B cell (primary cell): ENCODE measurements at regions not wholly inside any gene's neighbourhood (a gene's known extent, or its start where the extent isn't known, plus 50 kb on each side); places are given as distances from the start of the nearest gene placed in this dataset.
A peak's percentile ranks its signal among the peaks of the same experiment; 100 is the strongest.

Source experiments
- ATAC-seq: fragments of 200-7000 bp; cut with Tn5 transposase; one replicate; pipeline ENCODE4 v1.10.0; 2021; ENCODE audit warnings: low read depth, mild to moderate bottlenecking, moderate number of reproducible peaks, moderate library complexity
- CTCF ChIA-PET: fragments of 350-600 bp; sonication (Branson Sonifier 250); formaldehyde crosslinking; loops from one replicate; lab custom pipeline; 2021; ENCODE audit warnings: antibody characterized with exemption, inconsistent platforms; lab: Charles Lee
- POLR2A ChIA-PET: fragments of 350-600 bp; sonication (Branson Sonifier 250); formaldehyde crosslinking; loops from one replicate; lab custom pipeline; 2021; ENCODE audit warnings: antibody characterized with exemption; lab: Charles Lee
- DNase-seq: peaks from one replicate; pipeline ENCODE4 v3.0.0; 2013
- H2AFZ ChIP-seq: 2 replicates; pipeline ENCODE4 v1.6.1; 2012; ENCODE audit warnings: mild to moderate bottlenecking, low read depth, low read length; ENCODE audit not compliant: insufficient read depth, poor library complexity, severe bottlenecking
- H3K27ac ChIP-seq, 2 donors: 1 replicate in 1 of 2; 2 replicates in 1 of 2; pipeline ENCODE4 v1.5.1; 2012 to 2013; ENCODE audit warnings: low read length in 2 of 2, mild to moderate bottlenecking in 2 of 2, moderate library complexity in 1 of 2
- H3K27me3 ChIP-seq, 4 experiments: fragments of 200-600 bp in 1 of 4; sonication (generic) in 1 of 4; replicated peaks in 1 of 4; 1 replicate in 2 of 4; 2 replicates in 2 of 4; pipeline versions ENCODE4 v1.6.1 to v1.7.0; 2013 to 2016; ENCODE audit warnings: low read length in 3 of 4, mild to moderate bottlenecking in 2 of 4, mixed read lengths in 1 of 4, moderate library complexity in 1 of 4; ENCODE audit not compliant: insufficient read depth in 4 of 4, control insufficient read depth in 3 of 4; ENCODE audit errors: control extremely low read depth in 1 of 4
- H3K36me3 ChIP-seq, 2 experiments: replicated peaks in 1 of 2; 1 replicate in 1 of 2; 2 replicates in 1 of 2; pipeline versions ENCODE4 v1.6.1 to v1.7.1; 2013; ENCODE audit warnings: low read length in 1 of 2; ENCODE audit not compliant: insufficient read depth in 2 of 2, control insufficient read depth in 1 of 2; ENCODE audit errors: control extremely low read depth in 1 of 2, extremely low read depth in 1 of 2
- H3K4me1 ChIP-seq, 2 donors: fragments of 200-600 bp in 1 of 2; sonication (generic) in 1 of 2; 1 replicate in 1 of 2; 2 replicates in 1 of 2; pipeline versions ENCODE4 v1.5.1 to v1.6.1; 2013 to 2017; ENCODE audit warnings: low read length in 2 of 2; ENCODE audit not compliant: control insufficient read depth in 2 of 2, insufficient read depth in 2 of 2
- H3K4me2 ChIP-seq: replicated peaks from 2 replicates; pipeline ENCODE3; 2012; ENCODE audit warnings: mild to moderate bottlenecking, low read depth, low read length; ENCODE audit not compliant: poor library complexity, severe bottlenecking
- H3K4me3 ChIP-seq, 5 experiments: fragments of 200-600 bp in 1 of 5; sonication (generic) in 1 of 5; 1 replicate in 3 of 5; 2 replicates in 2 of 5; pipeline versions ENCODE4 v1.5.1 to v1.7.0; 2011 to 2016; ENCODE audit warnings: low read length in 4 of 5, mild to moderate bottlenecking in 4 of 5, low read depth in 2 of 5, control low read depth in 1 of 5, moderate library complexity in 1 of 5; ENCODE audit not compliant: insufficient read depth in 1 of 5; ENCODE audit errors: control extremely low read depth in 1 of 5, extremely low read depth in 1 of 5
- H3K79me2 ChIP-seq: fragments of 200-600 bp; sonication (generic); one replicate; pipeline ENCODE4 v1.6.0; 2016; ENCODE audit warnings: low read length; ENCODE audit not compliant: control insufficient read depth, insufficient read depth
- H3K9ac ChIP-seq: fragments of 200-600 bp; sonication (generic); 2 replicates; pipeline ENCODE4 v1.6.1; 2017; ENCODE audit warnings: mild to moderate bottlenecking, low read length, moderate library complexity
- H3K9me3 ChIP-seq, 3 donors: one replicate each; pipeline versions ENCODE4 v1.6.1 to v1.7.1; 2013; ENCODE audit warnings: low read length in 2 of 3; ENCODE audit not compliant: control insufficient read depth in 2 of 3, insufficient read depth in 1 of 3; ENCODE audit errors: control extremely low read depth in 1 of 3
- H4K20me1 ChIP-seq: 2 replicates; pipeline ENCODE4 v1.6.0; 2012; ENCODE audit warnings: mild to moderate bottlenecking, low read length; ENCODE audit not compliant: insufficient read depth, control insufficient read depth, poor library complexity, severe bottlenecking
- H3K27ac Mint-ChIP-seq: one replicate; pipeline ENCODE4 v1.8.0; 2021; ENCODE audit warnings: mixed read lengths
- H3K27me3 Mint-ChIP-seq: one replicate; pipeline ENCODE4 v1.8.0; 2021; ENCODE audit warnings: mixed read lengths
- H3K4me1 Mint-ChIP-seq: one replicate; pipeline ENCODE4 v1.8.0; 2021; ENCODE audit warnings: mixed read lengths
- H3K4me3 Mint-ChIP-seq: one replicate; pipeline ENCODE4 v1.8.0; 2021; ENCODE audit warnings: mixed read lengths
- H3K9me3 Mint-ChIP-seq: one replicate; pipeline ENCODE4 v1.8.0; 2022; ENCODE audit warnings: mixed read lengths; ENCODE audit not compliant: insufficient read depth
- EZH2 ChIP-seq: IDR thresholded peaks from 2 replicates; pipeline ENCODE4 v1.6.1; 2012; ENCODE audit warnings: borderline replicate concordance, low read depth, mild to moderate bottlenecking, moderate library complexity, low read length; ENCODE audit not compliant: insufficient read depth, poor library complexity, severe bottlenecking
- WGBS: methylation state at CpG from one replicate; pipeline ENCODE4 v1.1.5; 2013; ENCODE audit warnings: missing lambda C conversion rate; ENCODE audit not compliant: insufficient coverage; 5-methylcytosine and 5-hydroxymethylcytosine counted together
- intact Hi-C: fragments of 100-400 bp; cut with micrococcal nuclease; formaldehyde crosslinking; loops from one replicate; pipeline ENCODE4 v1.10.0; 2022
- TF ChIP-seq, protein P1 (sequence below): fragments of 200-600 bp; IDR thresholded peaks from one replicate; pipeline ENCODE4 v1.8.0; 2022; ENCODE audit warnings: antibody characterized with exemption, mild to moderate bottlenecking

GRCh38 chr4:150009533-150009932 is 68.7 kb upstream of the DCLK2 start:
- H3K4me2 ChIP-seq = no peak overlapping the region
- peaks cover 6% of the 10 kb centered on the region for H3K27me3 Mint-ChIP-seq
- CTCF ChIA-PET = interaction anchor here (0.7 to 12.4 kb wide), 8 partner anchors 12 to 234 kb away, joined by 3 to 155 read pairs (median 6); no protein-coding TSS in a partner anchor
- DNase-seq = no peak
- H3K79me2 ChIP-seq = no peaks in the 10 kb centered on the region
- WGBS = 100% methylated on average over 2 of the region's 2 CpGs
- POLR2A ChIA-PET = no interaction called here
- H3K9ac ChIP-seq = no peak overlapping the region
- no peaks in the 10 kb centered on the region for H4K20me1 ChIP-seq
- H2AFZ ChIP-seq = no peak overlapping the region
- peaks cover 0 to 7% (median 2%) of the 10 kb centered on the region in 4 experiments for H3K27me3 ChIP-seq
- H3K4me3 Mint-ChIP-seq = no peak overlapping the region
- no peak overlapping the region for H3K27ac ChIP-seq
- H3K9me3 ChIP-seq = no peaks in the 10 kb centered on the region
- H3K27ac Mint-ChIP-seq = no peak overlapping the region
- ATAC-seq = no peak
- no peaks in the 10 kb centered on the region for H3K9me3 Mint-ChIP-seq
- no peaks in the 10 kb centered on the region for H3K36me3 ChIP-seq
- no peak for TF ChIP-seq EZH2
- TF ChIP-seq, protein P1, sequence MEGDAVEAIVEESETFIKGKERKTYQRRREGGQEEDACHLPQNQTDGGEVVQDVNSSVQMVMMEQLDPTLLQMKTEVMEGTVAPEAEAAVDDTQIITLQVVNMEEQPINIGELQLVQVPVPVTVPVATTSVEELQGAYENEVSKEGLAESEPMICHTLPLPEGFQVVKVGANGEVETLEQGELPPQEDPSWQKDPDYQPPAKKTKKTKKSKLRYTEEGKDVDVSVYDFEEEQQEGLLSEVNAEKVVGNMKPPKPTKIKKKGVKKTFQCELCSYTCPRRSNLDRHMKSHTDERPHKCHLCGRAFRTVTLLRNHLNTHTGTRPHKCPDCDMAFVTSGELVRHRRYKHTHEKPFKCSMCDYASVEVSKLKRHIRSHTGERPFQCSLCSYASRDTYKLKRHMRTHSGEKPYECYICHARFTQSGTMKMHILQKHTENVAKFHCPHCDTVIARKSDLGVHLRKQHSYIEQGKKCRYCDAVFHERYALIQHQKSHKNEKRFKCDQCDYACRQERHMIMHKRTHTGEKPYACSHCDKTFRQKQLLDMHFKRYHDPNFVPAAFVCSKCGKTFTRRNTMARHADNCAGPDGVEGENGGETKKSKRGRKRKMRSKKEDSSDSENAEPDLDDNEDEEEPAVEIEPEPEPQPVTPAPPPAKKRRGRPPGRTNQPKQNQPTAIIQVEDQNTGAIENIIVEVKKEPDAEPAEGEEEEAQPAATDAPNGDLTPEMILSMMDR = no peak
- no peaks in the 10 kb centered on the region for H3K4me1 Mint-ChIP-seq
- intact Hi-C loops = no loop called here
- no peak overlapping the region for H3K4me3 ChIP-seq
- H3K4me1 ChIP-seq = no peaks in the 10 kb centered on the region

- H3K36me3 ChIP-seq = no peaks in the 10 kb centered on the region
- H3K9me3 ChIP-seq = no peaks in the 10 kb centered on the region
- POLR2A ChIA-PET = no interaction called here
- H3K27ac ChIP-seq = no peak overlapping the region
- H4K20me1 ChIP-seq = no peaks in the 10 kb centered on the region
- no peaks in the 10 kb centered on the region for H3K79me2 ChIP-seq
- H3K27ac Mint-ChIP-seq = no peak overlapping the region
- no peak overlapping the region for H3K4me3 Mint-ChIP-seq
- H3K4me1 ChIP-seq = no peaks in the 10 kb centered on the region
- no peak overlapping the region for H3K9ac ChIP-seq
- no peaks in the 10 kb centered on the region for H3K4me1 Mint-ChIP-seq
- no peak for ATAC-seq
- no peaks in the 10 kb centered on the region for H3K9me3 Mint-ChIP-seq
- CTCF ChIA-PET = interaction anchor here (0.9 to 12.4 kb wide), 10 partner anchors 20 to 856 kb away, joined by 3 to 155 read pairs (median 6); partner anchors contain the start of gene DCLK2
- DNase-seq = peak; percentile 60
- H2AFZ ChIP-seq = no peak overlapping the region
- 51% methylated on average over 4 of the region's 6 CpGs for WGBS
- peaks cover 6% of the 10 kb centered on the region for H3K27me3 Mint-ChIP-seq
- intact Hi-C loops = loop anchor here (2.0 kb wide), 1 partner anchor 232 kb away; no protein-coding TSS in a partner anchor
- no peak overlapping the region for H3K4me2 ChIP-seq
- peaks cover 0 to 7% (median 2%) of the 10 kb centered on the region in 4 experiments for H3K27me3 ChIP-seq
- TF ChIP-seq, protein P1 = peak; percentile 60
- TF ChIP-seq EZH2 = no peak
- H3K4me3 ChIP-seq = no peak overlapping the region
Measured at GRCh38 chr4:150010525-150011126, 67.6 kb upstream of the DCLK2 start.
